Astrocyte of the hippocampus (primary cell): ENCODE measurements at regions not wholly inside any gene's neighbourhood (a gene's known extent, or its start where the extent isn't known, plus 50 kb on each side); places are given as distances from the start of the nearest gene placed in this dataset.

Experiments
- DNase-seq: peaks from one replicate; pipeline ENCODE4 v3.0.0; 2011; ENCODE audit warnings: low read depth, low spot score

DNA sequence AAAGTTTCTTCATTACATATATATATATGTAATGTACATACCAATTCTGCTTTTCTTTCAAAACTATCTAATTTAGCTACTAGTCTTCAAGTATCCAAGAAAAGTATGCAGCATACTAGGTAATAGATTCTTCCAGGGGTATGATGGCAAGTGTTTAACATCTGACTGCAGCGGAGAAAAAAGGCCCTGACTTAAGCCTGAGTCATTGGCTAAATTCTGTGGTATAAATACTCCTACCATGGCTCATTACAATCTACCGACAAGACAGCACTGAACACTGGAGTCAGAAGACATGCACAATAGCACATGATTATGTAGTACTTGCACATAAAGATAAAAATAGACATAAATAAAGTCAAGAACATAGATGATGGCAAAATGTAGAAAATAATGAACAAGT, 439.9 kb downstream of the BRINP1 start:
- DNase-seq: peak; percentile 83

DNA sequence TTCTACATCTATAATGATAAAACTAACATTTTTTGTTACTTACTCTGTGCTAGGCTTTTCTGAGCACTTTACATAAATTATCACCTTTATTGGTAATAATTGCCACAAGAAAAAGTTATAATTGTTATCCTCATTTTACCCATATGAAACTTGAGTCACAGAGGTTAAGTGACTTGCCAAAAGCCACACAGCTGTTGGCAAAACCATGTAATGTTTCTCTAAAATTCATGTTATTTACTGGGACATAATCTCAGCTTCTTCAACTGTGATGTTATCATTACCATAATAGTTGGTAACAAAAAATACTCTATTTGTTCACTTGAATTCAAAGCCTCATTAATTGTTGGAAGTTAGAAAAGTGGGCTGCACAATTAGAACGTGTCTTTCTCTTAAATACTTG, 437.3 kb downstream of the BRINP1 start:
- no peak for DNase-seq

DNA sequence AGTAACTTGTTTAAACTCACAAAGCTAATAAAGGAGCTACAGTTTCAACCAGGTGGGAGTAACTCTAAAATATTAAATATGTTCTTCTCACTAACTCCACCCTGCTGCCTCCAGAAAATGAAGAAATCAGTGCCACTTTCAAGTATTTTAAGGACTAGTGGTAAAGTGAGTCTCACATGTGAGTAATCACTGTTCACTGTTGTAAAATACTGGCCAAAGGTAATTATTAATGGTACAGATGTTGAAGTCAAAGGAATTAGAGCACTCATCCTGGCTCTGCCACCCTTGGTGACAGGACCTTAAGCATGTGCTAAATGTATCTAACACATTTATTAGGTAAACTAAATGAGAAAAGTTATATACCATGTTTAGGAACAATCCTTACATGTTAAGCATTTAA, 430.7 kb downstream of the BRINP1 start:
- no peak for DNase-seq

DNA sequence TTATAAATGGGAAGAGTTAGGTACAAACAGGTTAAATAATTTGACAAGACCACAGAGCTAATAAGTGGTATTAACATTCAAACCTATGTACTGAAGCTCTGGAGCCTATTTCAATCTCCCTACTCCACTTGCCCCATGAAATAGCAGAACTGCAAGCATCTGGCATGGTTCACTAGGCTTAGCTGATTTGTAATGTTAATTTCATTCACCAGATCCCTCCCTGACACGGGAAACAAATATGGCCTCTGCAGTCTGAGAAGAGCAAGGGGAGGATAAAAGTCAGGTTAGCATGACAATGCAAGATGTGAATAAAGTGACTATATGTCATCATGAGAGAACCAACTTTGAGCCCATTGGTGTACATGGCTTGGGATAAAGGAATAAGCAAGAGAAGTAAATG, 428.8 kb downstream of the BRINP1 start:
- no peak for DNase-seq

DNA sequence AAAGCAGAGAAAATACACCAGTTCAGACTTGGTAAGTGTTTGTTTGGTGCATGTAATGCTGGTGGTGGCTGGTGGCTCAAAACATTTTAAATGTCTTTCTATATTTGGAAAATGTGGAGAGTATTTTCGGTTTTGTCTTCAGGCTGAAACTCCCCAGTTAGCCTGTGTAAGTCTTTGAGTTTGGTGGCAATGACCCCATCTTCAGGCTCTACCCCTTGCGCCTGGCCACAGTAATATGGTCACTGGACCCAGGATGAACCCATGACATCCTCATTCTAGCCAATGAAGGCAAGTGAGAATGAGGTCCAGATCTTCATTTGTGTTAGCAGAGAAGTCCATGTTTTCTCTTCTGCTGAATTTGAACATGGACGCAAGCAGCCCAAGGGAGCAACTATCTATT, 422.6 kb downstream of the BRINP1 start:
- no peak for DNase-seq

DNA sequence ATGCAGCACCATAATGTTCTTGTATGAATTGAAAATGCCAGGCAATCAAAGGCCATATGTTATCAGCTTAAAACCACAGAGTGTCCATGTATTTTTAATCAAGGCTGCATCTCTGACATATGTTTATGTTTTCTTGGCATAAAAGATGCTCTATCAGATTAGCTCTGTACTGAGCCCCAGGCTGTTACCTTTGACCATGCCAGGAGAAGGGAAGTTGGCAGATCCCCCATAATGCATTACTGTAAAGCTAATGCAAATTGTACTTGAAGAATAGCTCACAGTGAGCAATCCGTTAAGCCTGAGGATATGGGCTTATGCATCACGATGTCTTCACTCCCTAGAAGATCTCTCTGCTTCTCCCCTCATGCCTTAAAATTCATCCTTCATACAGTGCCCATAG, 414.4 kb downstream of the BRINP1 start:
- DNase-seq: no peak

DNA sequence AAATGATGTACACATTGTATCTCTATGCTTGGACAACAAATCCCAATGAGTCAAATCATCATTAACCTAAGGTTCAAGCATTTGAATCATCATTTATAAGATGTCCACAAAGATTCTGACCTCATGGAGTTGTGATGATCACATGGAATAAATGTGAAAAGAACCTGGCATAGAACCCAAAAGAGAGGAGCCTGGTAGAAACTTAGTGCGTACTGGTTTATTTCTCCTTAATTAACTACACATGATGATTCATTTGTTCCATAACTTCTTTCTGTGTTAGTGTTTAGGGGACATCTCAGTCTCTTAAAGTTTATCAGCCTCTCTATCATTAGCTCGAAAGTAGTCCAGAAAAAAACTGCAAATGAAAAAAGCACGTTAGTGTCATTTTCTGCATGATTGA, 411.6 kb downstream of the BRINP1 start:
- no peak for DNase-seq

DNA sequence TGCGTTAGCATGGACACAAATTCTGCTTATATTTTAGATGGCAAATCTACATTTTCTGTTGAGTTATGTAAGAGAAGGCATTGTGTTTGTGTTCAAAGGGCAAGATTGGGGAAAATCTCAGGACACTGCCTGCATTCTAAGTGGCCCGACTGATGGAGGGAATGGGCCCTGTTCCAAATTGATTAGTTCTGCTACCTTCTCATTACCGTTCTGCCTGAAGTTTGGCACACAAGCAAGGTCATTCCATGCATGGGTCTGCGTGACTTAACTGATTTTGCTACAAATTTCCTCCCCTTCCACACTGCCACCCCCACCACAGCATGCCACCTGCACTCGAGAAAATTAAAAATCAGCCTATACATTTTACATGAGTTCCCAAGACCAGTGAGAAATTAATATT, 409.9 kb downstream of the BRINP1 start:
- no peak for DNase-seq

DNA sequence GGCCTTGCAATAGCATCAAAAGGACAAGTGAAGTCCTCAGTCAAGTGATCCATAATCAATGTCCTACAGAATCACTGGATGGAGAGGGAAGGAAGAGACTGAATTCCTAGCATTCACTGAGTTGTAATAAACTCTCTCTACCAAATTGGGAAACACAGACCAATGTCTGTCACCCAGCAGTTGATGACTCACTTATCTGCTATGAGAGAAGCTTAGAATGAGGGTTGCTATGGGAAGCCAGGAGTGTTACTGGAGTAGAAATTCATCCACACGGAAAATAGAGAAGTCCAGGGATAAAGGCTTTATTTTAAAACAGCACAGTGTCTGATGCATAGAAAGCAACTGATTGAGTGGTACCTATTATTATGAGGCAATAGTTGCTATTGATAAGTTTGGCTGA, 407.4 kb downstream of the BRINP1 start:
- DNase-seq: peak; percentile 90

DNA sequence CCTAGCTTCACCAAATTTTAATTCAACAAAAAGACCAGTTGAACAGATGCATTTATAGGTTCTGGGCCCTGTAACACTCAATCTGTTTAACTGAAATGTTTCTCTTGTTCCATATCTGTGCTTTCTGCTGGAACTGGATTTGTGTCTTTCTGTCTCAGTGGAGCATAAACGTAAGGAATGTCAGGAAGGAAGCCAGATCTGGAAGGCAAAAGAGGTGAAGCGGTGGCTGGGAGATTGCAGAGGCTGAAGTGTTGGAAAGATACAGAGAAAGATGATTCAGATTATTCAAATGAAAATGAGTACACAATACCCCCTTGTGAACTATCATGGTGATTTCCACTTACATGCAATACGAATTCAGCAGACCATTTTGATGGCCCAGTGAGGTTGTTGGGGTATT, 406.8 kb downstream of the BRINP1 start:
- DNase-seq: peak; percentile 80

DNA sequence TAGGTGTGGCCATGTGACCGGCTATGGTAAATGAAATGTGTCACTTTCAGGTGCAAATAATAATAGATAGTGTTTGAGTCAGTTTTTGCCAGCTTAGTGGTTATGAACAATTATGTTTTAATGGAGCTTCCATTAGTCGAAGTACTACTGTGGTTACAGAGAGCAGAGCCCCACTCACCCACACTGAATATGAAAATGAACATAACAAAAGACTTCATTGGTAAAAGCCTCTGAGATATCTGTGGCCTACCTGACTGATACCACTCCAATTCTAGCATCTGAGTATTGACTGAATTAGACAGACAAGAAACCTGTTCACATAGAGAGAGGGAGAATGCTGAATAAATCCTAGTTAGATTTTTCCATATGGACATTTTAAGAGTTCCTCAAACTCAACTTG, 405.6 kb downstream of the BRINP1 start:
- DNase-seq: no peak

DNA sequence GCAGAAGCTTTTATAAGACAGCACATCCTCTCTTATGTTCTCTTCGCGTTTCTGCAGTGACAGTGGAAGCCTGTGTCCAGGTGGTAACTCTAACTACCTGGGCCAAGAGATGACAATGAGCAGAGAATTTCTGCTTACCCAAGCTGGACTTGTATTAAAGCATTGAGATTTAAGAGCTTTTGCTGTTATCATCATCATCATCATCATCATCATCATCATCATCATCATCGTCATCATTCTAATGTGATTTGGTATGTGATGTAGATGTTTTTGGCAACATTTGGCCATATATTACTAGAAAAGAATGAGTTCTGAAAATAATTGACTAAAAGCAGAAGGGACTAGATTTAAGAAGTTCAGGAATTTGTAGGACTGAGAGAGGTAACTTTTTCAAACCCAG, 401.3 kb downstream of the BRINP1 start:
- DNase-seq: no peak

DNA sequence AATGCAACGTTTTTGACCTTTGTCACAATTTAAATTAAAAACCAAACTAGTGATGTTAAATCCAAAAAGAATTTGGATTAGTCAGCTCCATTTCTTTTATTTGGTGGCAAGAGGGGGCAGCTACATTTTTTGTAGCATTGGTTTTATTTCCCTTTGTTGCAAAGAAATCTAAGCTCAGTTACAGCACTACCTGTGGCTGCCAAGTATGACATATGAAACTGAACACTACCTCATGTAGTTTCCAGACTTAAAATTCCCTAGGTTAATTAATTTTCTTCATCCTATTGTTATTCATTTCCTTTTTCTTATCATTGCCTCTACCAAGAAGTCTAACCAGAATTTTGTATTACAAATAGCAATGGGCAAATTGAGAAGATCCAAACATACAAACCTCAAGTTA, 393.5 kb downstream of the BRINP1 start:
- DNase-seq: peak; percentile 10

DNA sequence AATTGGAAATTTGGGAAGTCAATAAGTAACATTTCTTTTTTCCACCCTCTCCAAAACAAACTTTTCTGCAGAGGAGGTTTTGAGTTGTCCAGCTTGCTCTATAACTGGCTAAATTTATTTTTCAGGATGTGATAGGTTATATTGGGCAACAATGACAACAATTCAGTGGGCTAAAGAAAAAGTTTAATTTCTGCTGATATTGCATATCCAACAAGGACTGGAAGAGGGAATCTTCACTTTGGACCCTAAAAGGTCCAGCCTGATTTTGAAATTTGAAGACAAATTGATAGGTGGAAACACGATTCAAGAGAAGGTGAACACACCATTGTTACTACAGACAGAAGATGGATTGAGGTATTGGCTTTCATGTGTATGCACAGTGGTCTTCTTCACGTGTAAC, 393.1 kb downstream of the BRINP1 start:
- no peak for DNase-seq

DNA sequence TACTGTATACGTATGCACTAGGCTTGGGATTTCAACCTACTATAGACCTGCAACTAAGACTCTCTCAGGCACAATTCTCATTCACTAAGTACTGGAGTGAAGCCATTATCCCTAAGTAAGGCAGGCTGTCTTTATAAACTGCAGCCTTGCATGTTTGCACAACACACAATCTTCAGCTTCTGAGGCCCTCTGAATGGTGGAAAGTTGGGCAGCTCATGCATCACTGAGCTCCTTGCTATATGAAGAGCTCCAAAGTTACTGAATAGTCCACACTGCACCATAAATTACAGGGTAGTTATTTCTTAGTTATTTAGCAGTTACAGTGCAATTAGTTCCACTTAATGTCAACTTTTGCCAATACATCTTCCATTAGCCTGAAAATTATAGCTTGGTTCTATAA, 384.6 kb downstream of the BRINP1 start:
- DNase-seq: no peak

DNA sequence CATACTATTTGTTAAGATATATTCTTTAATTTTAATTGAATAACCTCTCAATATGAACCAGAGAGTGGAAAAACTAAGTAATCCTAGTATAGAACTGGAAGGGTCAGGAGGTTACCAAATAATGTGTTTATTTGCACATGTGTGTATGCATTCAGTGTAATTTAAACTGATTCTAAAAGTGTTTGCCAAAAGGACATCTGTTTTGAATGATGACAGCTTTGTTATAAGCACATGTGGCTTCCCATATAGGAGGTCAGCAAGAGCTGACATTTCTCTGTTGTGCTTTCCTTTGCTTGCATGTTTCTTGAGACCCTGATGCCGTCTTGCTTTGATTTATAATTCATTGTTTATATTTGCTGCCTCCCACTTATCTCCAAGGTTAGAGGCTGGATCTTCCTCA, 383.4 kb downstream of the BRINP1 start:
- DNase-seq: no peak

DNA sequence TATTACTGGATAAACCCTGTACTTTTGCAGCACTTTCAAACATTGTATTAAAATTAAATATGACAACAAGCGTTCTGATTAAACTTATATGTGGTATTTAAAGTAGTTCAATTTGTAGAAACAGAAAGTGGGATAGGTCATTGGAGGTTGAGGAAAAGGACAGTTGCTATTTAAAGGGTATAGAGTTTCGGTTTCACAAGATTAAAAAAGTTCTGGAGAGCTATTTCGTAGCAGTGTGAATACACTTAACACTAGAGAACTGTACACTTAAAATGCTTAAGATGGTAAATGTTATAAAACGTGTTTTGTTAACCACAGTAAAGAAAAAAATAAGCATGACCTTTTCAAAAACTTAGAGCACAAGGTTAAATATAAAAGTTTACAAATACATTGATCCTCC, 382.1 kb downstream of the BRINP1 start:
- DNase-seq: no peak

DNA sequence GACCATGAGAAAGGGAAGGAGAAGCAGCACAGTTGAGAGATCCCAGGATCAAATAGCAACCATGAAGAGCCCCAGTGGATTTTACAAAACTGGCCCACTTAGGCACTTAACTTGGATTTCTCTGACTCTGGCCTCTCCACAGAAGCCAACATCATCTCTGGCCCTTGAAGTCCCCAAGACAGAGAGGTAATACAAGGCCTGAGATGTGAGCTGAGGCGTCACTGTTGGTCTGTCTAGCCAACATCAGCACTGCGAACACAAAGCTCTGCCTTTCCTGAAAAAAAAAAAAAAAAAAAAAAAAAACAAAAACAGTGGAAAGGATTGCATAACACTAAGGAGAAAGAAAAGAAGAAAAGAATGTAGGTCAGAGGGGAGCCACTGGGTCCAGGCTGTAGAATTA, 378.3 kb downstream of the BRINP1 start:
- DNase-seq: no peak

DNA sequence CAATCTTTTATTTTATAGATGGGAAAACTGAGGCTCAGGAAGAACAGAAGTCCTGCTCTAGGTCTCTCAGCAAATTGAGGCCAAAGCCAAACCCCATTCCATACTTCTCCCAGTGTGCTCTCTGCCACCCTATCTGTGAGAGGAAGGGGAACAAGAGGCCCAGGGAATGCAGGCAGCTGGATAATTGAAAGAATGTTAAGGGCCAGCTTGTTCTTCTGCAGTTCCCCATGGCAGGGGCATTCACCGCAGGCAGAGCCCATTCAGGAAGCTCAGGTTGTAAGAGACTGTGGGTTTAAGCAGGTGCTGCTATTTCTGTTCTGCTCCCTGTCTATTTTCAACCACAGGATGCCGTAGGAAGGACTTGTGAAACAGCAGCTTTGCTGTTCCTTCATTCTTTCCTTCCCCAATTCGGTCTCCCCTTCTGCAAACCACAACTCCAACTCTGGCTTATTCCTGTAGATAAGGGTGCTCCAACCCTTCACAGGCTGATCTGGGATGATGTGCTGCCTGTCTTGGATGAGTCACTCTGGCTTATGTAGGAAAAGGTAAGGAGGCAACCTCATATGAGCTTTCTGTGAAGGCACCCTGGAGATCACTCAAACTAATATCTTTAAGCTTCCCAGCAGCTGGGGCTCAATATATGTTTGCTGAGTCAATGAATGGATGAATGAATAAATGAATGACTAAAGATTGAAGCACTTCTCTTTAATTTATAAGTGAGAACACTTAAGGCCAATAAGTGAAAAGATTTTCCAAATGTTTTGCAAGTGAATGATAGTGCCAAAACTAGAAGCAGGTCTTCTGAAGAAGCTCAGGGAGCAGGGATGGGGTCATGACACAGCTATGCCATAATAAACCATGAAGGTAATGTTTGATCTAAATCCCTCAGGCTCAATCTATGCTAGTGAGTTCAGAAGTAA, 377.6 kb downstream of the BRINP1 start:
- no peak for DNase-seq

DNA sequence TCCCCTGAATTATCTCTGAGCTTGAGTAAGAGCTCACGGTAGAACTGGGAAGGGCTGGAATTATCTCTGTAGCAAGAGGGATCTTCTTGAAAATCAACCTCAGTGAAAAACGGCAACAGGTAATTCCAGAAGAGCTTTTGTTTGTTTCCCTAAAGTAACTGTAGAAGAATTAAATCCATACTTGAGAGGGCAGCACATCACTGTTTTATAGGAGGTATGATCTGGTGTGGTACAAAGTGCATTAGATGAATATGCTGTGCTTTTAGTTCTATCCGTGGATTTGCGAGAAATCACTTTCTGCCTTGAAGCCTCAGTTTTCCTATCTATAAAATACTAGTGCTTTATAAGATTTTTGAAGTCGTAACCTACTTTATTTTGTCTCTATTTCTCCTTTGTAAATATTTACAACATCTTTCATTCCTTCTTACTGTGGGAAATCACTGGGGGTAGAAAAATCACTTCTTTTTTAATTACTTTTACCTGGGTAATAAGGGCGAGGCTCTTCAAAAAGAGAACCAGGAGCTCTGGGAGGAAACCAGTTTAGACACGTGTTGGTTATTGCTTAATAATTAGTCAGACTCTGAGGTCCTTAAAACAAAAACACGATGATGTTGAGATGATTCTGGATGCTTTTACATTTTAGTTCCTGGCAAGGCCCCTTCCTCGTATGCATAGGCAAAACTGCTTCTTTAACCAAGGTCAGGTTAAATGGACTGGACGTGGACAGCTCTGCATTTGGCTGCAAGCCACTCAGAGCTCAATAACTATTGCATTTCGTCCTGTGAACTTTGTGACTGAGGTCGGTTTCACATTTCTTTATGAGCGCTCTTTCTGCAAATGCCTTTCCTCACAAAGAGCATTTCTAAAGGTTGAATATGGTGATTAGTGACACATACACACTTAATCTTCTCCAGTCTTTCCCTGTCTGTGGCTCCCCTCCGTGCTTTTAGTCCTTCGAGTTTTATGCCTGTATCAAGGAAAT, 376.1 kb downstream of the BRINP1 start:
- DNase-seq: peak; percentile 41

DNA sequence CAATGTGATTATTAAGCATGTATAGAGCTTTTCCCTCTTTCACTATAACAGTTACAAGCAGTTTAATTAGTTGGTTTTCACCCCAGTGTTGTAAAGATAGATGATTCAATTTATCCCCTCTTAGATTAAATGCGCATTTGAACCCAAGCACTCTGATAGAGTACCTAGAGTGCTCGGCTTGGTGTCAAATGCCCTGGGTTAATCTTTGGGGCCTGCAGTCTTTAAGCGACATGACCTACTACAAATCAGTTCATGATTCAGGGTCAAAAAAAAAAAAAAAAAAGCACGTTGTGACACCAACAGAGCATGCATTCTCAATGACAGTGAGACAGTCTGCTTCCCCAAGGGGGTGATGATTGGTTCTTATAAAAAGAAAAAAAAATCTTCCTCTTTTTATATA, 375.3 kb downstream of the BRINP1 start:
- DNase-seq: no peak

DNA sequence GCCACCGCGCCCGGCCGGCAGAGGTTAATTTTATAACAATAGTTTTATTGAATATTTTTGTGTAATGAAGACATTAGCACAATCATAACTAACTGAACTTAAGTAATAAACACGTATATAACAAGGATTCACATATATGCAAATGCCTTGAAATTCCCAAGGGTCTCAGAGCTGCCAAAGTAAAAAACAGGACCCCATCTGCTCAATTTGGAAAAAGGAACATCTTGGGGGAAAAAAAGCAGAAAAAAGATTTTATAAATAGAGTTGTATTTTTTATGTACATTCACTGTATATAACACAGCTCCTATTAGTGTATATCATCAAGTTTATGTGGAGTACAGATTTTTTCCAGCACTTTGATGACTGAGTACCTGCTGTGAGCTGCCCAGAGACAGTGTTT, 366.7 kb downstream of the BRINP1 start:
- DNase-seq: no peak

DNA sequence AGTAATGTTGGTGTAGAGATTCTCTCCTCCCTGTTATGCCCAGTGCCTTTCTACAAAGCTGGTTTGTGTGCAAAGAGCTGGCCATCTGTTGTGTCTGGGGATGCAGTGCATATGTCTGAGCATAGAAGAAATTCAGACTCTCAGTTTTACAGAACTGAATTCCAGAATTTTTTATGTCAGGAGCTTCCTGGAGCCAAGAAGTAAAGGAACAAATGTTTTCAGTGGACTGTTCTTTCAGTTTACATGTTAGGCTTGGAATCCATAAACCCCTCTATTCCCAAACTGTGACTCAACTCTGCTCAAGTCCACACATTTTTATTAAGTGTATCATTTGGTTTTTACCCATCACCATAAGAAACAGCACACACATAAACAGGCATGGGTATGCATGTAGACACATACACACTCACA, 366.0 kb downstream of the BRINP1 start:
- peak; percentile 48 for DNase-seq
